GM12864 (cell line): ENCODE measurements at regions not wholly inside any gene's neighbourhood (a gene's known extent, or its start where the extent isn't known, plus 50 kb on each side); places are given as distances from the start of the nearest gene placed in this dataset.

Source experiments
- DNase-seq: peaks from one replicate; pipeline ENCODE4 v3.0.0-alpha.2; 2011; ENCODE audit warnings: low read depth
- H3K4me3 ChIP-seq: 2 replicates; pipeline ENCODE4 v1.5.1; 2011; ENCODE audit warnings: mild to moderate bottlenecking, low read depth, low read length, control low read depth
- CTCF ChIP-seq: IDR thresholded peaks from 2 replicates; pipeline ENCODE4 v1.5.1; 2011; ENCODE audit warnings: low read depth, mild to moderate bottlenecking, moderate library complexity, low read length, control low read depth, inconsistent platforms; ENCODE audit errors: missing control alignments

- peak overlapping the region; percentile 21; the same call in 1 of the 2 replicates for H3K4me3 ChIP-seq
- peak; percentile 73 for DNase-seq
Observed at GRCh38 chr7:47714669-47715607, 133.0 kb upstream of the TNS3 start.

GRCh38 chr7:47713595-47713994 is 131.7 kb upstream of the TNS3 start:
- TF ChIP-seq CTCF: no peak
- DNase-seq: no peak
- H3K4me3 ChIP-seq: no peak overlapping the region

More at GRCh38 chr7:47714669-47715607, 133.0 kb upstream of the TNS3 start:
- TF ChIP-seq CTCF: no peak

- no peak for TF ChIP-seq CTCF
- no peak overlapping the region for H3K4me3 ChIP-seq
- no peak for DNase-seq
Observed at GRCh38 chr7:47712416-47712815, 130.5 kb upstream of the TNS3 start.

GRCh38 chr7:47711776-47712175 is 129.9 kb upstream of the TNS3 start:
- TF ChIP-seq CTCF: no peak
- no peak for DNase-seq

GRCh38 chr7:47710201-47710935 is 128.5 kb upstream of the TNS3 start:
- no peak overlapping the region for H3K4me3 ChIP-seq
- DNase-seq: no peak
- no peak for TF ChIP-seq CTCF

More at GRCh38 chr7:47711776-47712175, 129.9 kb upstream of the TNS3 start:
- no peak overlapping the region for H3K4me3 ChIP-seq

GRCh38 chr7:47709451-47709850 is 127.5 kb upstream of the TNS3 start:
- no peak for TF ChIP-seq CTCF
- DNase-seq: no peak

More at GRCh38 chr7:47709451-47709850, 127.5 kb upstream of the TNS3 start:
- H3K4me3 ChIP-seq: no peak overlapping the region
